Prostate gland (tissue), 2 donors: ENCODE measurements at regions not wholly inside any gene's neighbourhood (a gene's known extent, or its start where the extent isn't known, plus 50 kb on each side); places are given as distances from the start of the nearest gene placed in this dataset.
"Not testable (repeated sequence)": the region's sequence is repeated elsewhere in the genome, so short reads cannot be mapped to it uniquely, and the experiment has no call there.

Experiments
- CTCF ChIP-seq, 4 experiments: fragments of 200-600 bp in 2 of 4; fragments of 450-650 bp in 2 of 4; sonication (generic) in 2 of 4; IDR thresholded peaks; 1 replicate in 3 of 4; 2 replicates in 1 of 4; pipeline ENCODE4 v1.5.1; 2016 to 2019; ENCODE audit warnings: antibody characterized with exemption in 4 of 4, mild to moderate bottlenecking in 2 of 4, moderate library complexity in 2 of 4
- POLR2AphosphoS5 ChIP-seq: sonication (generic); formaldehyde crosslinking; IDR thresholded peaks from one replicate; pipeline ENCODE4 v1.6.1; 2017; ENCODE audit warnings: antibody characterized with exemption

GRCh38 chr9:41798684-41799083 lies 330.5 kb downstream of the CNTNAP3B start:
- TF ChIP-seq CTCF (IDR thresholded peaks at IDR 0.05); POLR2AphosphoS5: not testable (repeated sequence)
